ENCODE measurements at regions not wholly inside any gene's neighbourhood (a gene's known extent, or its start where the extent isn't known, plus 50 kb on each side); places are given as distances from the start of the nearest gene placed in this dataset.

DNA sequence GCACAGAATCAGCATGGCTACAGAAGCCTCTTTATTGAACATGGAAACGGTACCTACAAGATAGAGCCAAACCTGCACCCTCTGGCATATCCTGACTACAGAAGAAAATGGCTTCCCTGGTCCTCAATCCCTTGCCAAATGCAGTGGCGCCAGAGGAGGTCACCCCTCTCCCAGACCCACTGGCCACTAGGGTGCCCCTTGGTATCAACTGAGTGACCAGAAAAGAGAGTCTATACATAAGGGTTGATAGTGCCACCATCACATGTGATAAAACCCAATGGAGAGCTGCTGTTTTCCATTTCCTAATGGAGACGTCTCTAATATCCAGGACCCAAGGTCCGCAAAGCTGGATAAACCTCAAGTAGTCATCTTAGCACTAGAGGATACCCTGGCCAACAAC, 52.7 kb upstream of the ALK start:
- DNase-seq, result no peak

DNA sequence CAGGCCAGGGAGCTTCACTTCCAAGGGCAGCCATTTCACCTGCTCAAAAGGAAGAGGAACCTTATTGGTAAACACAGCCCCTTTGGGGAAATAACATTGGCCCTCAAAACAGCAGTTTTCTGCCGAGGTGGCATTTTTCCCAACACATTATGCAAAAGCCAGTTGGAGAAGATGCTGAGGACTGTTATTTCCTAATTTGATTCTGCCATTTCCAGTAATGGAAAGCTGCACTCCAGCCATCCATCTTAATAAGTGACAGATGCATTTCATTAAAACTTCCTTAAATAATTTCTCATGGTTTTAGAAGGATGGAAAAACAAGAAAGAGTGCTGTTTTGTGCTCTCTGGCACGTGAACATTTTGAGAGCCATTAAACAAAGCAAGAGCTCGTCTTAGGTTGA, 55.9 kb upstream of the ALK start:
- DNase-seq, result no peak

GRCh38 chr2:29981402-29981801, 60.0 kb upstream of the ALK start:
- no peak for DNase-seq

DNA sequence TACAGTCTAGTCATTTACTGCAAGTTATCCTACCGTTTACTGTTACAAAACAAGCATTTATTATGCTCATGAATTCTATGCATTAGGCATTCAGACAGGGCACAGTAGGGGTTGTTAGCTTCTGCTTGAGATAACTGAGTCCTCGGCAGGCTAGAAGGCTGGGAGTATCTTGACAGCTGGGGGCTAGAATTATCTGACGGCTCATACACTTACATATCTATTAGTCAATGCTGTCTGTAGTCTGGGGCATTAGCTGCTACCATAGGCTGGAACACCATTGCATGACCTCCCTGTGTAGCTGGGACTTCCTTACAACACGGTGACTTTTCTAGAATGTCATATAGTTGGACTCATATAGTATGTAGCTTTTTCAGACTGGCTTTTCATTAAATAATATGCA, 61.9 kb upstream of the ALK start:
- no peak for DNase-seq

DNA sequence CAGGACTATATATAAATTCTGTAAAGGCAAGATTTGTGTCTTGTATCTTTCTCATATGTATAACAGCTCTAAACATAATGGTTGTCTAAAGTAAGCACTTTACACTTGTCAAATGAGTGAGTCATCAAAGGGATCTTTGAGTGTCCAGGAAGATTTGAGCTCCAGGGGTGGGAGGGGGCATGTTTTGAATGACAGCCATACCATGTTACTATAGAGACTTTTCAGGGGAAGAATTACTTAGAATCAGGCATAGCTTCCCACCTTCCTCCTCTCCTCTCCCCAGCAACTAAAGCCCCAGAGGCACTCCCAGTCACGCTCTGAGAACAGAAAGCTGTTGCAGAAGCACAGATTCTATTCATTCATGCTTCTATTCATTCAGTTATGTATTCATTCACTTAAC, 65.8 kb upstream of the ALK start:
- no peak for DNase-seq

DNA sequence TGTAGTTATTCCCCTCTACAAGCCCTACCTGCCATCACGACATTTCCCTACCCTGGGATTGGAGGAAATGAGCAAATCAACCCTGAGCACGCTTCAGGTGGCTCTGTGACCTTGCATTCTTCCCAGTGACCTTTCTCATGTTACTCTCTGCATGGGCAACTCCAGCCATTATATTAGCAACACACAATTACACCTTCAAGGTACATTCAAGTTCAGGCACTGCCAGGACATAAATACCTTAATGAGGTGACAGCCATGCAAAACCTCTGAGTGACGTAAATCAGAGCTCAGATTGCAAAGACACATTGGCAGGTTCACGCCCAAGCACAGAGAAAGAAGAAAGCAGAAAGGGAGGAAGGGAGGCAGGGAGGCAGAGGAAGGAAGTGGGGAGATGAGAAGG, 68.7 kb upstream of the ALK start:
- DNase-seq, result no peak

- no peak for DNase-seq
These were observed 69.7 kb upstream of the ALK start for GRCh38 chr2:29991086-29991485.

- DNase-seq, result no peak
These were observed 73.9 kb upstream of the ALK start for GRCh38 chr2:29995241-29995640.

DNA sequence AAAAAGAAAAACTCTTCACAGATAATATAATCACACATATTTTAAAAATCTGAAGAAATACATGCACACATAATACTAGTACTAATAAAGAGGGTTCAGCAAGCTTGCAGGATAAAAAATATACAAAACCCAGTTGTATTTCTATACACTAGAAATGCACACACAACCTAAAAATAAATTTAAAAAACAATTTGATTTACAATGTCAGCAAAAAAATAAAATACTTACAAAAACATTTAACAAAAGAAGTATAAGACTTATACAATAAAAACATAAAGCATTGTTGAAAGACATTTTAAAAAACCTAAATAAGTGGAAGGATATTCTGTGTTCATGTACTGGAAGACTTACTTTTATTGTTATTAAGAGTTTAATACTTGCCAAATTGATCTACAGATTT, 81.7 kb upstream of the ALK start:
- DNase-seq, result no peak

- DNase-seq, result no peak
These were observed 101.2 kb upstream of the ALK start for GRCh38 chr2:30022444-30023071.

DNA sequence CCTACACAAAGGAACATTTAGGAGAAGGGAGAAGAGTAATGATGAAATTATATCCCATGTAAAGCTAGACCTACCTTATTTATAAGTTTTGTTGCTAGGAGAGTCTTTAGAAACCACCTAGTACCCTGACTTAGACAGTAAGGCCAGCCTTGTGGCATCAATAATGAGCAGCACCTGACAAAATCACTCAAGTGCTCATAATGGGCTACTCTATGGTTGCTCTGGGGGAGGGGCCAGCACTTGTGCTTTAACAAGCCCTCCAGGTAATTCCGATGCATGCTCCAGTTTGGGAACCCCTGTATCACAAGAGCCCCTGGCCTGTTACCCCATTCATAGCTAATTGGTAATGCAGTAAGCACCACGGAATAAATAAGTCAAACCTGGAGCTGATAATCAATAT, 102.9 kb upstream of the ALK start:
- no peak for DNase-seq

- DNase-seq, result no peak
These were observed 105.0 kb upstream of the ALK start for GRCh38 chr2:30026091-30027055.

DNA sequence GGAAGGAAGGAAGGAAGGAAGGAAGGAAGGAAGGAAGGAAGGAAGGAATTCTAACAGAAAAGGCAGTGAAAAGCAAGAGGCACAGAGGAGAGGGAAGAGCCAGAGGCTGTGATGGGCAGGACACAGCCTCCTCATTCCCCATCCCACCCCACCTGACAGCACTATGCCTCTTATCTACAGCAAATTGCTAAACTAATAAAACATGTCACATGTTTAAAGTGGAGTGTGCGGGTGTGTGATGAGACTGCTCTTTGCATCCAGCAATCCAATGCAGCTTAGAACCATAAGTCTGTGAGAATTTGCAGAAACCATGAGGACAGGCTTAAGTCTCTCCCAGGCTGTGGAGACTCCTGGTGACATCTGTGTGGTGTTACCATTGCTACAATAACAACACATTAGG, 108.4 kb upstream of the ALK start:
- no peak for DNase-seq

GRCh38 chr2:30030361-30030760, 109.0 kb upstream of the ALK start:
- no peak for DNase-seq

GRCh38 chr2:30031184-30031583, 109.8 kb upstream of the ALK start:
- no peak for DNase-seq

DNA sequence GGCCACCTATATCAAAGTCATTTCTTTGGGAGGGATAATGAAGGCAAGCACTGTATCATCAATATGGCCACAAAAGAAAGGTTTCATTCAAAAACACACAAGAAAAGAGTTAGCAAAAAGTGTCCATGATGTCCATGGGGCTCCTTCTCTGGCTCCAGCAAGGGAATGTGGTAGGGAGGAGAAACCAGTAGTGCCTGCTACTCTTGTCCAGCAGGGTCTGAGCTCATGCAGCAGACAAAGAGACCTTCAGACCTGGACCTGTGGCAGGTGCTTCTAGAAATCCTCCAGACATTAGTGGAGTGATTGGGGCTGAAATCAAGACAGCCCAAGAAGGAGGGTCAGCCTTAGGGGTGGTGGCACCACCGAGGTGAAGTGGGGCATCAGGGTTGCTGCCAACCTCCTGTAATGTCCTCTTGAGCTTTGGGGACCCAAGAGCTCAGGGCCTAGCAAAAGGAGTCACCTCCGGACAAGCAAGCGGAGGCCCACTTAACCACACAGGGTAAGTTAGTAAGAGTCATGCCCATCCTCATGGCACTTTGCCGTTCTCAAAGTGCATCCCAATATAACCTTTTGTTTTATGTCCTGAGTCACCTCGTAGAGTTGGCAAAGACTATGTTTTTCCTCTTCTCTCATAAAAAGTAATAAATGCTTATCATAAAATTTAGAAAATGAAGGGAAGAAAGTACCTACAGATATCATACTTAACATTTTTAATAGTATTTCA, 112.6 kb upstream of the YPEL5 start:
- no peak for DNase-seq

DNA sequence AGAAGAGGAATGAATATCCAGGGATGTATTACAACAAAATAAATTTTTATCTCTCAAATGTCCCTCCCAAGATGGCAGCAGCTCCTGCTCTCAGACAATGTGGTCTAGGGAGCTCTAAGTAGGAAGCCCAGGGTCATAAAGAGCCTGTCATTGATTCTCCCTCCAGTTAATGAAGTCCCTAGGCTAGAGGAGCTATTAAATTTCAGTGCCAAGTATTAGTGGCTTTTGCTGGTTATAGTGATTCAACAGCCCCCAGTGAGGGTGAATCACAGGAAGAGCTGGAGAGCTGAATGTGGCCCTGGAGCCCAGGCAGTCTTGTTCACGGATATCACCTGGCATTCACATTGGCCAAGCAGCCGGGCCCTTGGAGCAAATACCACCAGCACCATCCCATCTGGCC, 109.8 kb upstream of the YPEL5 start:
- DNase-seq, result no peak

DNA sequence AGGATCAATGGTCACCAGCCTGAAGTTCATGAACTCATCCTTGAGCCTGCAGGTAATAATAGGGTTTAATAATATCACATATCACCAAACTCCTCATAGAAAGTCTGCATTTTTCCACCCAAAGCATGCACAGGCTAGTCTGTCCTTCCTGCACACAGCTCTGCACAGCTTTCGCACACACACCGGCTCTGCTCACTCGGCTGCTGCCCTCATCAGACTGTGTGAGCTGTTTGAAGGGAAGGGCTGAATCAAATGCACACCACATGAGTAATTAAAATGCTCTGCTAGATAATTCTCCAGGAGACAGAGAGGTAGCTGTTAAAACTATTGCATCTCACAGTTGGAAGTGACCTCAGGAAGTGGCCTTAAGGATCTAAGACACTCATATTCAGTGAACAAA, 108.4 kb upstream of the YPEL5 start:
- no peak for DNase-seq

DNA sequence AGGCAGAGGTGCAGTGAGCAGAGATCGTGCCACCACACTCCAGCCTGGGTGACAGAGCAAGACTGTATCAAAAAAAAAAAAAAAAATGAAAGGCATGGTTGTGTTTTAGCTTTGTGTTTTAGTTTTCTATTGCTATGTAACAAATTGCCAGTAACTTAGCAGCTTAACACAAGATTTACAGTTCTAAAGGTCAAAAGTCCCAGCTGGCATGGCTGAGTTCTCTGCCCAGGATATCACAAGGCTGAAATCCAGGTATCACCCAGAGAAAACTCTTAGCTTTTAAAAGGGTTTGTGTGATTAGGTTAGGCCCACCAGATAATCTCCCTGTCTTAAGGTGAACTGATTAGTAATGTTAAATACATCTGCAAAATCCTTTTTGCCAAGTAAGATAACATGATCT, 107.7 kb upstream of the YPEL5 start:
- DNase-seq, result no peak

DNA sequence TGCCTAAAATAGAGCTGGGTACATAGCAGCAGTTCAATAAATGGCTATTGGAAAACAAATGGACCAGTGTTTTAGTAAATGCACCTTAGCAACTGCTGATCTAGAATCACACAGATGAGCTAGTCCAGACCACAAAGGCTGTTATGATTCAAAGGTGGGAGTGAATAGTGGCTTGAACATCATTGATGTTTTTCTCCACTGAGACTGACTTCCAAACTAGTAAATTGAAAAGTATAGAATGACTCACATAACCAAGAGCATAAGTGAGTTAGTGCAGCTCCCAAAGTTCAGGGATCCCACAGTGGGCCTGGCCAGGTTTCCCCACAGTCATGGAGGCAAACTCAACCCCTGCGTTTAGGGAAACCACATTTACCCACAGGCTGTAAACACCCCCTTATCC, 106.7 kb upstream of the YPEL5 start:
- no peak for DNase-seq

- no peak for DNase-seq
These were observed 104.9 kb upstream of the YPEL5 start for GRCh38 chr2:30041884-30042283.

GRCh38 chr2:30046396-30046795, 100.4 kb upstream of the YPEL5 start:
- no peak for DNase-seq

- DNase-seq, result no peak
These were observed 99.8 kb upstream of the YPEL5 start for GRCh38 chr2:30046979-30047378.

DNA sequence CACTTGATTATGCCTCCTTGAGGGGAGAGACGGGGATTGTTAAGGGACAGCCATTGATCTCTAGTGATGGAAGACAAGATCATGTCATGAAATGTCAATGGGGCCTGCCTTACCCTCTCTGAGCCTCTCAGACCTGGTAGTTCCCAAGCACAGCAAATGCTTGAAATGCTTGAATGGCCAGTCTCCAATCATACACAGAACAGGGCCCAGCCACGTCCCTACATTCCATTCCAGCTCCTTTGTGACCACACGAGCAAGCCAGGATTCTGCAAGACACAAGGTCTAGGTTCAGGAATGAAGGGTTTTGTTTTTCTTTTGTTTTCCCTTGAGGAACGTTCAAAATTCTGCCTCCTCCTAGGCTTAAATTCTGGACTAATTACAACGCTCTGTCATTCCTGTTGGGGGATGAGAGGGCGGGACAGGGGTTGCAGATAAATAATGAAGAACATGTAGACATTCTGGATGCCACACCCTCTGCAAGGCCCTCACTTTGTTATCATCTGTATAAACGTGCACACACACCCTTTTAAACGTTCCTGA, 98.1 kb upstream of the YPEL5 start:
- DNase-seq, result no peak

Measured in KG1 (cell line).